ES-I3 (cell line): ENCODE measurements at regions not wholly inside any gene's neighbourhood (a gene's known extent, or its start where the extent isn't known, plus 50 kb on each side); places are given as distances from the start of the nearest gene placed in this dataset.

Experiments
- H3K36me3 ChIP-seq: 2 replicates; pipeline ENCODE4 v1.6.1; 2013; ENCODE audit warnings: mild to moderate bottlenecking, low read length, control low read depth, moderate library complexity; ENCODE audit not compliant: insufficient read depth
- H3K4me1 ChIP-seq: 2 replicates; pipeline ENCODE4 v1.6.1; 2013; ENCODE audit warnings: mild to moderate bottlenecking, control low read depth, low read length; ENCODE audit not compliant: insufficient read depth
- H3K9ac ChIP-seq: 2 replicates; pipeline ENCODE4 v1.6.1; 2013; ENCODE audit warnings: low read depth, mild to moderate bottlenecking, low read length, moderate library complexity
- H3K9me3 ChIP-seq: 2 replicates; pipeline ENCODE4 v1.6.1; 2013; ENCODE audit warnings: mild to moderate bottlenecking, low read length, moderate library complexity; ENCODE audit not compliant: control insufficient read depth, insufficient read depth

DNA sequence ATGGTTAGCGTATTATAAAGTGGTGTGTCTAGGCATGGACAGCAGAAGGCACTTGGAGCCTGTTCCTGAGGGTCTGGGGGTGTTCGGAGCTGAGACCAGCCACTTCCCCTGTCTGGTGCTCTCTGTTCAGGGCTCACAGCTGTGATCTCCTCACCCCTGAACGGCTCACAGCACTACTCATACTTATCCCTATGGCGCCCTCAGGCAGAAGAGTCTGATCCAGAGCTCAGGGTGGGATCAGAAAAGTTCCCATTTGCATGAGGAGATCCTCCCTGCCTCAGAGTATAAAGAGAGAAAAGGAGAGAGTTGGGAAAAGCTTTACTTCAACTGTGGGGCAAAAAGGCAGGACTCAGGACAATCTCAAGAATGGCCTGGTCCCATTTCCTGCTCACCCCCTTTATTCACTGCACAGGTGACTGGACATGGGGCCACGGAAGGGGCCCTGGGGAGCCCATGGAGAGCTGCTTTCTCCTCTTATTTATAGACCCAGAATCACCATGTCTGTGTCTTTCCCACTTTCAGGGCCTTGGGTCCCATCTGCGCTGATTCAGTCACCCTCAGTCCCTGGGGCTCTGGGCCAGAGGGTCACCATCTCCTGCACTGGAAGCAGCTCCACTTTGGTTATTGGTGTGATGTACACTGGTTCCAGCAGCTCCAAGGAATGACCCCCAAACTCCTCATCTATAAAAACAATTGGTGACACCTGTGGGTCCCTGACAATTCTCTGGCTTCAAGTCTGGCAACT, 97.0 kb upstream of the TOP3B start:
- no peaks in the 10 kb centered on the region for H3K36me3 ChIP-seq
- H3K9me3 ChIP-seq, result no peaks in the 10 kb centered on the region
- H3K4me1 ChIP-seq, result peaks cover 3% of the 10 kb centered on the region; the same call in 1 of the 2 replicates
- no peak overlapping the region for H3K9ac ChIP-seq

DNA sequence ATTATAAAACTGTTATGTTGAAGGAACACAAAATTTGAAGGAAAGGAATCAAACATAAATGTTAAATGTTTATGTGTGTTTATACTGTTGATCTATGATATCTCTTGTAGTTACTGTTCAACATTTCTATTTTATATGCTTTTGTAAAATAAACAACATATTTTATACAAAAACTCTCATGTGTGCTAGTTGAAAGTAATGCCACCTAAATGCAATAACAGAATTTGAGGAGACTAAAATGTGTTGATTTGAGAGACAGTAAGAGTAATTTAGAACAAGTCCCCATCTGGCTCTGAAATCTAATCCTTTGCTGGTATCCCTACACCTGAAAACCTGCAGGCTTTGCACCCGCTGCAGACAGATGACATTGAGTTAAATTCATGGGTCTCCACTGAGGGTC, 95.7 kb upstream of the TOP3B start:
- H3K36me3 ChIP-seq, result no peaks in the 10 kb centered on the region
- H3K9ac ChIP-seq, result no peak overlapping the region
- peaks cover 3% of the 10 kb centered on the region; the same call in 1 of the 2 replicates for H3K4me1 ChIP-seq
- H3K9me3 ChIP-seq, result no peaks in the 10 kb centered on the region

- Histone ChIP-seq H3K9me3 (no peaks in the 10 kb centered on the region), H3K4me1 (peaks cover 3% of the 10 kb centered on the region; the same call in 1 of the 2 replicates), H3K36me3 (no peaks in the 10 kb centered on the region), H3K9ac (no peak overlapping the region)
Measured at GRCh38 chr22:22076932-22077703, 94.5 kb upstream of the TOP3B start.

- Histone ChIP-seq H3K9me3 (no peaks in the 10 kb centered on the region), H3K4me1 (peaks cover 3% of the 10 kb centered on the region; the same call in 1 of the 2 replicates), H3K9ac (no peak overlapping the region), H3K36me3 (no peaks in the 10 kb centered on the region)
Measured at GRCh38 chr22:22076361-22076760, 93.8 kb upstream of the TOP3B start.

DNA sequence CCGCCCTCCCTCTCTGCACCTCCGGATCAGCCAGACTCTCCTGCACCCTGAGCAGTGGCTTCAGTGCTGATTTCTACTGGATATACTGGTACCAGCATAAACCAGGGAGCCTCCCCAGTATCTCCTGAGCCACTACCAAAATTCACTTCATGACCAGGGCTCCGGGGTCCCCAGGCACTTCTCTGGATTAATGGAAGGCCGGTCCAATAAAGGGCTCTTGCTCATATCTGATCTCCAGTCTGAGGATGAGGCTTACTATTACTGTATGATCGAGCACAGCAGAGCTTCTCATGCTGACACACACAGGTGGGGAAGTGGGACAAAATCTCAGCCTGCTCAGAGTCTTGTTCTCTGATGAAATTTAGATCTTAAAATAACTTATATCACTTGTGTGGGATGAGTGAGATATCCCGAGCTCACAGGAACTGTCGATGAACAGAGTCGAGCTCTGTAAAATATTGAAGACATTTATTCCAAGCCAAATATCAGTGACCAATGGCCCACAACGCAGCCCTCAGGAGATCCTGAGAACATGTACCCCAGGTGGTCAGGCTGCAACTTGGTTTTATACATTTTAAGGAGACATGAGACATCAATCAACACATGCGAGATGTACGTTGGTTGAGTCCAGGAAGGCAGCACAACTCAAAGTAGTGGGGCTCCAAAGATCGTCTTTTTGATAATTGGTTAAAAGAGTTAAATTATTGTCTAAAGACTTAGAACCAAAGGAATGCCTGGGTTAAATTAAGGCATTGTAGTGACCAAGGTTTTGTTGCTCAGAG, 93.0 kb upstream of the TOP3B start:
- Histone ChIP-seq H3K9me3 (no peaks in the 10 kb centered on the region), H3K36me3 (no peaks in the 10 kb centered on the region), H3K9ac (no peak overlapping the region), H3K4me1 (peaks cover 3% of the 10 kb centered on the region; the same call in 1 of the 2 replicates)

GRCh38 chr22:22074634-22075381, 92.2 kb upstream of the TOP3B start:
- Histone ChIP-seq H3K4me1 (peaks cover 3% of the 10 kb centered on the region; the same call in 1 of the 2 replicates), H3K9ac (no peak overlapping the region), H3K9me3 (no peaks in the 10 kb centered on the region), H3K36me3 (no peaks in the 10 kb centered on the region)

GRCh38 chr22:22073769-22074561, 91.4 kb upstream of the TOP3B start:
- no peak overlapping the region for H3K9ac ChIP-seq
- no peaks in the 10 kb centered on the region for H3K36me3 ChIP-seq
- no peaks in the 10 kb centered on the region for H3K9me3 ChIP-seq
- peaks cover 3% of the 10 kb centered on the region; the same call in 1 of the 2 replicates for H3K4me1 ChIP-seq

DNA sequence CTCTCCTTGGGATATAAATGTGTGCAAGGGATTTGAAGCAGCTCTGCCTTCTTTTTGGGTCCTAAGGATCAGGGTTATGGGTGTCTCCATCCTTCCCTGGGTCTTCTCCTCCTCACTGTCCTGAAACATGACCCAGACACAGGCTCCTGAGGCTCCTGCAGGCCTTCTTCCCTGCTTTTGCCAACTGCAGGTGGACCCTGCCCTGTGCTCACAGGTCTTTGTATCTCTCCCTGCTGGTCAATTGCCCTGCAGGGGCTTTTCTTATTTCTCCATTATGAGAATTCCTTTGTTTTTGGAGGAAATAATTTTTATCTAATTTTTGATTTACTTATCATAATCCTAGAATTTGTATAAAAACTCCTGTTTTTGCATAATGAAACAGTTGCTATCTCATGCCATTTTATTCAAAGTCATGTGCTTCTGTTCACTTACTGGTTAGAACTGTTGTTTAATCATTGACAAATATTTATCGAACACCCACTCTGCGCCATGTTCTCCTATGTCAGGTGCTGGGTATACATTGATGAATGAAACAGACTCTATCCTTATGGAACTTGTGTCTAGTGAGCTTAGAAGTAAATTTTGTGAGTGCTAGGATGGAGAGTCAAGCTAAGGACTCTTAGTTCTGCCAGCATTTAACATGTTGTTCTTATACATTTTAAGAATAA, 89.7 kb upstream of the TOP3B start:
- Histone ChIP-seq H3K4me1 (peaks cover 3% of the 10 kb centered on the region; the same call in 1 of the 2 replicates), H3K9ac (no peak overlapping the region)

GRCh38 chr22:22071455-22071854, 88.9 kb upstream of the TOP3B start:
- peaks cover 3% of the 10 kb centered on the region; the same call in 1 of the 2 replicates for H3K4me1 ChIP-seq
- no peak overlapping the region for H3K9ac ChIP-seq

More for the DNA sequence above, 89.7 kb upstream of the TOP3B start:
- H3K9me3 ChIP-seq, result no peaks in the 10 kb centered on the region
- H3K36me3 ChIP-seq, result no peaks in the 10 kb centered on the region

DNA sequence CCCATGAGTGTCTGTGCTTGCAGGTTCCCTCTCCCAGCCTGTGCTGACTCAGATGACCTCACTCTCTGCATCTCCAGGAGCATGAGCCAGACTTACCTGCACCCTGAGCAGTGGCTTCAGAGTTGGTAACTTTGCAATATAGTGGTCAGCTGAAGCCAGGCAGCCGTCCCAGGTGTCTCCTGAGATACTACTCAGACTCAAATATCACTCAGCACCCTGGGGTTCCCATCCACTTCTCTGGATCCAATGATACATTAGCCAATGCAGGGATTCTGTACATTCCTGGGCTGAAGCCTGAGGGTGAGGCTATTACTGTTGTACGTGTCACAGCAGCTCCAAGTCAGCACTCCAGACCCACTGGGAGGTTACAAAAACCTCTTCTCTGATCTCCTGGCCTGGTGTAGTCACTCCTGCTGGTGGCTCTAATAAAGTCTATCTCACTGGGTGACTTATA, 87.8 kb upstream of the TOP3B start:
- Histone ChIP-seq H3K9me3 (no peaks in the 10 kb centered on the region), H3K36me3 (no peaks in the 10 kb centered on the region), H3K9ac (no peak overlapping the region), H3K4me1 (peaks cover 3% of the 10 kb centered on the region; the same call in 1 of the 2 replicates)

More at GRCh38 chr22:22071455-22071854, 88.9 kb upstream of the TOP3B start:
- Histone ChIP-seq H3K36me3 (no peaks in the 10 kb centered on the region), H3K9me3 (no peaks in the 10 kb centered on the region)

DNA sequence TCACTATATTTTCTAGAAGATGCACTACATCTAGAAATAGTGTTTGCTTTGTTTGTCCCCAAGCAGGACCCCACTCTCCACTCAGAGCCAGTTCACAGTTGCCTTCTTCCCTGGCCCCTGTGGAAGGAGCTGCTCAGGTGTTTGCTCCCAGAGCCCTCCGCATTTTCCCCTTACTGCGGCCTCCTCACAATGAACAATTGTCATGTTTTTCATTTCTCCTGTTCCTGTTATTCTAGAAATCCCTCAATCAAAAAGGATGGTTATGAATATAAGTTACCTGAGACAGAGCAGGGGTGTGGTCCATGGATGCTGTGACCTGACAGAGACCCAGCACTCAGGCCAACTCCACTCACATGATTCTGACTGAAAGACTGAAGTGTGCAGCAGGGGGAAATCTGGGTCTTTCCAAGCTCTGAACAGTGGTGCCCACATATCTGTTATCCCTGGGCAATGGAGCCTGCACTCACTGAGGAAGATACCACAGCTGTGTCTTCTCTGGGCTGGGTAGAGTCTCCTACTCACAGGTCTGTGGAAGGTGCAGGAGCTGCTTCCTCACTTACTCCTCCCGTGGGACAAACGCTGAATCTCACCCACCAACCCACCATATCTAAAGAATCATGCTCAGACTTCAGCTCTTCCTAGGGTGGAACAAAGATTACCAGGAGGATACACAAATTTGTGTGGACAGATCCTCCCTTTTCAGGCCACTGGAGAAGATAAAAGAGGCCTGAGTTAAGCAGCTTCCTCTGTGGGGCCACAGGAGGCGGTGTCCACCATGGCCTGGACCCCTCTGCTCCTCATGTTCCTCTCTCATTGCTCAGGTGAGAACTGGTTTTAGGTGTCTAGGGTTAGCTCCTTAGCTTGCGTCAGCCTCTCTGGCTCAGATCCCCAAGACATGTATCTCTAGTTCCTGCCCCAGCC, 87.1 kb upstream of the TOP3B start:
- H3K9me3 ChIP-seq, result no peaks in the 10 kb centered on the region
- H3K36me3 ChIP-seq, result no peaks in the 10 kb centered on the region
- no peak overlapping the region for H3K9ac ChIP-seq
- peaks cover 2% of the 10 kb centered on the region; the same call in 1 of the 2 replicates for H3K4me1 ChIP-seq

- no peak overlapping the region for H3K9ac ChIP-seq
- no peaks in the 10 kb centered on the region for H3K4me1 ChIP-seq
- H3K9me3 ChIP-seq, result no peaks in the 10 kb centered on the region
- no peaks in the 10 kb centered on the region for H3K36me3 ChIP-seq
Measured at GRCh38 chr22:22068657-22069056, 86.1 kb upstream of the TOP3B start.
